Caco-2 (cell line): ENCODE measurements at regions not wholly inside any gene's neighbourhood (a gene's known extent, or its start where the extent isn't known, plus 50 kb on each side); places are given as distances from the start of the nearest gene placed in this dataset.

Source experiments
- BruUV-seq: library from RNA; stranded (reverse); fragments of 400-500 nt; replicated peaks from 2 replicates; lab custom pipeline; 2021; lab: Mats Ljungman, UMichigan
- CTCF ChIA-PET: fragments of 300-600 bp; sonication (Branson Sonifier 250); formaldehyde crosslinking; loops from one replicate; lab custom pipeline; 2022; ENCODE audit warnings: antibody characterized with exemption; lab: Charles Lee
- POLR2A ChIA-PET: fragments of 300-600 bp; sonication (Branson Sonifier 250); formaldehyde crosslinking; loops from one replicate; lab custom pipeline; 2022; ENCODE audit warnings: antibody characterized with exemption; lab: Charles Lee
- DNase-seq, 2 experiments: peaks; one replicate each; pipeline versions ENCODE4 v3.0.0 to v3.0.0-alpha.2; 2020 to 2022
- H3K27me3 ChIP-seq: replicated peaks from 2 replicates; pipeline ENCODE4 v1.6.0; 2011; ENCODE audit warnings: low read length; ENCODE audit not compliant: control insufficient read depth, insufficient read depth
- H3K36me3 ChIP-seq: 2 replicates; pipeline ENCODE4 v1.5.1; 2011; ENCODE audit warnings: low read length; ENCODE audit not compliant: control insufficient read depth, insufficient read depth
- H3K4me1 ChIP-seq: fragments of 250-450 bp; sonication (Bioruptor Pico); 2 replicates; pipeline ENCODE4 v1.5.1; 2020; ENCODE audit warnings: mild to moderate bottlenecking
- H3K4me3 ChIP-seq: 2 replicates; pipeline ENCODE4 v1.5.1; 2011; ENCODE audit warnings: low read depth, mild to moderate bottlenecking, control low read depth, low read length
- H3K9me3 ChIP-seq: fragments of 250-450 bp; sonication (Bioruptor Pico); 2 replicates; pipeline ENCODE4 v1.5.1; 2020; ENCODE audit warnings: mild to moderate bottlenecking, moderate library complexity
- H3K27ac Mint-ChIP-seq: one replicate; pipeline ENCODE4 v1.8.0; 2022; ENCODE audit warnings: mixed read lengths; ENCODE audit not compliant: unreplicated experiment
- H3K27me3 Mint-ChIP-seq: one replicate; pipeline ENCODE4 v1.8.0; 2022; ENCODE audit warnings: mixed read lengths; ENCODE audit not compliant: insufficient read depth, unreplicated experiment
- H3K36me3 Mint-ChIP-seq: one replicate; pipeline ENCODE4 v1.8.0; 2022; ENCODE audit warnings: mild to moderate bottlenecking, mixed read lengths; ENCODE audit not compliant: insufficient read depth, unreplicated experiment
- H3K4me1 Mint-ChIP-seq: one replicate; pipeline ENCODE4 v1.8.0; 2022; ENCODE audit warnings: low read depth, mixed read lengths; ENCODE audit not compliant: unreplicated experiment
- H3K4me3 Mint-ChIP-seq: one replicate; pipeline ENCODE4 v1.8.0; 2022; ENCODE audit warnings: mild to moderate bottlenecking, moderate library complexity, mixed read lengths; ENCODE audit not compliant: unreplicated experiment
- H3K9me3 Mint-ChIP-seq: one replicate; pipeline ENCODE4 v1.8.0; 2022; ENCODE audit warnings: mixed read lengths; ENCODE audit not compliant: unreplicated experiment
- intact Hi-C: fragments of 100-400 bp; cut with micrococcal nuclease; formaldehyde crosslinking; loops from one replicate; pipeline ENCODE4 v1.10.0; 2022; ENCODE audit not compliant: unreplicated experiment
- TF ChIP-seq, protein P1 (sequence below), 2 experiments: fragments of 200-600 bp in 1 of 2; IDR thresholded peaks; 1 replicate in 1 of 2; 2 replicates in 1 of 2; pipeline versions ENCODE4 v1.5.1 to v1.8.0; 2011 to 2022; ENCODE audit warnings: antibody characterized with exemption in 1 of 2, control low read depth in 1 of 2, inconsistent platforms in 1 of 2, low read depth in 1 of 2, low read length in 1 of 2, mild to moderate bottlenecking in 1 of 2, moderate library complexity in 1 of 2; ENCODE audit not compliant: insufficient read depth in 1 of 2, severe bottlenecking in 1 of 2, unreplicated experiment in 1 of 2

DNA sequence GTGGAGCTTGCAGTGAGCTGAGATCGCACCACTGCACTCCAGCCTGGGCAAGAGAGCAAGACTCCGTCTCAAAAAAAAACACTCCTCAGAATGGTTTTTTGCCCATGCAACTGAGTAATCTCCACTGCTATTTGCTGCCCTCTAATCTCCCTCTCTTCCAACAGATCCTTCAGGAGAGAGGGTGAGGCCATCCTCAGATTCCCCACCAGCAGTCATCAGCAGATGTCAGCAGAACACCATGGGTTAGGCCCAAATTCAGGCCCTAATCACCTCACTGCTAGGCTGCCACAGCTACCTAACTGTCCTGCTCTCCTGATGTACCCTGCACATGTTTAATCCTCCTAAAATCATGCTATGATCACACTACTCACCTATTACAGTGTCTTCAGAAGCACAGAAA lies 63.2 kb upstream of the BEND6 start:
- BruUV-seq = no TSS peak
- POLR2A ChIA-PET = no interaction called here
- H3K27me3 Mint-ChIP-seq = no peaks in the 10 kb centered on the region
- Histone ChIP-seq H3K4me1 (no peaks in the 10 kb centered on the region), H3K27me3 (no peaks in the 10 kb centered on the region), H3K9me3 (no peaks in the 10 kb centered on the region), H3K4me3 (no peak overlapping the region), H3K36me3 (no peaks in the 10 kb centered on the region)
- CTCF ChIA-PET = interaction anchor here (1.6 kb wide), 1 partner anchor 11 kb away, joined by 6 read pairs; no protein-coding TSS in a partner anchor
- no peaks in the 10 kb centered on the region for H3K36me3 Mint-ChIP-seq
- intact Hi-C loops = no loop called here
- H3K4me1 Mint-ChIP-seq = no peaks in the 10 kb centered on the region
- TF ChIP-seq, protein P1, sequence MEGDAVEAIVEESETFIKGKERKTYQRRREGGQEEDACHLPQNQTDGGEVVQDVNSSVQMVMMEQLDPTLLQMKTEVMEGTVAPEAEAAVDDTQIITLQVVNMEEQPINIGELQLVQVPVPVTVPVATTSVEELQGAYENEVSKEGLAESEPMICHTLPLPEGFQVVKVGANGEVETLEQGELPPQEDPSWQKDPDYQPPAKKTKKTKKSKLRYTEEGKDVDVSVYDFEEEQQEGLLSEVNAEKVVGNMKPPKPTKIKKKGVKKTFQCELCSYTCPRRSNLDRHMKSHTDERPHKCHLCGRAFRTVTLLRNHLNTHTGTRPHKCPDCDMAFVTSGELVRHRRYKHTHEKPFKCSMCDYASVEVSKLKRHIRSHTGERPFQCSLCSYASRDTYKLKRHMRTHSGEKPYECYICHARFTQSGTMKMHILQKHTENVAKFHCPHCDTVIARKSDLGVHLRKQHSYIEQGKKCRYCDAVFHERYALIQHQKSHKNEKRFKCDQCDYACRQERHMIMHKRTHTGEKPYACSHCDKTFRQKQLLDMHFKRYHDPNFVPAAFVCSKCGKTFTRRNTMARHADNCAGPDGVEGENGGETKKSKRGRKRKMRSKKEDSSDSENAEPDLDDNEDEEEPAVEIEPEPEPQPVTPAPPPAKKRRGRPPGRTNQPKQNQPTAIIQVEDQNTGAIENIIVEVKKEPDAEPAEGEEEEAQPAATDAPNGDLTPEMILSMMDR (IDR thresholded peaks at IDR 0.05; ENCODE audit: insufficient read depth in 1 of 2, low read depth in 1 of 2, low read length in 1 of 2, severe bottlenecking in 1 of 2, unreplicated experiment in 1 of 2) = no peak
- peak in 1 of 2 experiments; percentile 15 for DNase-seq
- no peaks in the 10 kb centered on the region for H3K9me3 Mint-ChIP-seq
- H3K4me3 Mint-ChIP-seq = no peak overlapping the region
- H3K27ac Mint-ChIP-seq = no peak overlapping the region

DNA sequence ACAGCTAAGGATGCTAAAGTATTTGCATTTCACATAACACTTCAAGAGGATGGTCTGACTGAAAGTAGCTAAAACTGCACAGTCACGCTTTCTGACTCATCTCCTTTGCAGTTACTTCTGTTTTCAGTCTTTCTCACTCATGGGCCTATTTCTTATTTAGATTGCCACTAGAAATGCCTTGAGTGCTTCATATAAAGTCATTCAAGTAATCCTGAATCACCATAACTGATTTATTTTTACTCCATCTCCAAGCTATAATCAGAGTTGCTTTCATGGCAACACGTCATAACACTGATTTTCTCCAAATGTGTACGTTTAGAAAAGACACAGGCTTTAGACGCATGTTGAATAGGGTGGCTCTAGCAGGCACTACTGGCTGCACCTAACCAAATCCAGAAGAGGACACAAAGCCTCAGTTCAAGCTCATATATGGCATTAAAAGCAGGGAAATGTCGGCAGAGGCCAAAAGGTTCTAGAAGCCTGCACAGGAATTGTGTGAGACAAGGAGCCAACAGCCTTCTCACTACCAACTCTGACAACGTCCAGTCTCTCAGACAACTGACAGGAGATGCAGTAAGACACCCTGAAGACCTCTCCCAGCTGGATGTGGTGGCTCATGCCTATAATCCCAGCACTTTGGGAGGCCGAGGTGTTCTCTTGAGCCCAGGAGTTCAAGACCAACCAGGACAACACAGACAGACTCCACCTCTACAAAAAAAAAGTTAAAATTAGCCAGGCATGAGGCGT lies 64.1 kb upstream of the BEND6 start:
- H3K9me3 Mint-ChIP-seq = no peaks in the 10 kb centered on the region
- ChIA-PET POLR2A (no interaction called here), CTCF (no interaction called here)
- H3K4me1 Mint-ChIP-seq = no peaks in the 10 kb centered on the region
- H3K4me3 Mint-ChIP-seq = no peak overlapping the region
- H3K36me3 Mint-ChIP-seq = no peaks in the 10 kb centered on the region
- H3K4me1 ChIP-seq = no peaks in the 10 kb centered on the region
- no peaks in the 10 kb centered on the region for H3K27me3 ChIP-seq
- TF ChIP-seq, protein P1 (IDR thresholded peaks at IDR 0.05; ENCODE audit: insufficient read depth in 1 of 2, low read depth in 1 of 2, low read length in 1 of 2, severe bottlenecking in 1 of 2, unreplicated experiment in 1 of 2) = no peak
- BruUV-seq = no TSS peak
- intact Hi-C loops = no loop called here
- no peak overlapping the region for H3K27ac Mint-ChIP-seq
- H3K4me3 ChIP-seq = no peak overlapping the region
- H3K36me3 ChIP-seq = no peaks in the 10 kb centered on the region
- H3K27me3 Mint-ChIP-seq = no peaks in the 10 kb centered on the region
- DNase-seq = no peak
- no peaks in the 10 kb centered on the region for H3K9me3 ChIP-seq

DNA sequence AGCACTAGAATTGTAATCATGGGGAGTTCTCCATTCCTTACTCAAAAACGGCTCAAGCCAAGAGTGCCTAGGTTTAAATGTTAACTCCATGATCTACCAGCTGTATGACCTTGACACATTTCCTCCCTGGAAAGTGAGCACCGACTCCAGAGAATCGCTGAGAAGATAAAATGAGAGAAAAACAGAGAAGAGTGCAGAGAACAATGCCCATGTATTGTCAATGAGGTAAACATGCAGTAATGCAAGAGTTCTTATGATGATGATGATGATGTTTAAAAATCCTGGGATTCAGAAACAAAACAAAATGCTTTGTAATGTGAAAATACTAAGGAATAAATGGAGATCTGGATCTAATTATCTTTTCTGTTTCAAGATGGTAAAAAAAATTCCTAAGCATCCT lies 64.8 kb upstream of the BEND6 start:
- Histone ChIP-seq H3K27me3 (no peaks in the 10 kb centered on the region), H3K9me3 (no peaks in the 10 kb centered on the region), H3K4me1 (no peaks in the 10 kb centered on the region), H3K4me3 (no peak overlapping the region), H3K36me3 (no peaks in the 10 kb centered on the region)
- intact Hi-C loops = no loop called here
- TF ChIP-seq, protein P1 (IDR thresholded peaks at IDR 0.05; ENCODE audit: insufficient read depth in 1 of 2, low read depth in 1 of 2, low read length in 1 of 2, severe bottlenecking in 1 of 2, unreplicated experiment in 1 of 2) = no peak
- Mint-ChIP-seq H3K4me3 (no peak overlapping the region), H3K27me3 (no peaks in the 10 kb centered on the region), H3K4me1 (no peaks in the 10 kb centered on the region), H3K27ac (no peak overlapping the region), H3K36me3 (no peaks in the 10 kb centered on the region), H3K9me3 (no peaks in the 10 kb centered on the region)
- POLR2A ChIA-PET = no interaction called here
- no TSS peak for BruUV-seq
- no peak for DNase-seq
- CTCF ChIA-PET = no interaction called here
